HEK293 (cell line): ENCODE measurements at regions not wholly inside any gene's neighbourhood (a gene's known extent, or its start where the extent isn't known, plus 50 kb on each side); places are given as distances from the start of the nearest gene placed in this dataset.

Source experiments
- CTCF ChIP-seq: fragments of 450-650 bp; formaldehyde crosslinking; IDR thresholded peaks from 2 replicates; pipeline ENCODE4 v1.5.1; 2016; ENCODE audit warnings: missing biosample characterization, missing genetic modification characterization
- PBX3 ChIP-seq: sonication (generic); formaldehyde crosslinking; IDR thresholded peaks from 2 replicates; pipeline ENCODE4 v1.8.1; 2022; ENCODE audit warnings: mild to moderate bottlenecking, moderate library complexity, missing genetic modification reagents
- REST ChIP-seq: fragments of 450-650 bp; formaldehyde crosslinking; IDR thresholded peaks from 2 replicates; pipeline ENCODE4 v1.5.1; 2016; ENCODE audit warnings: missing biosample characterization, missing genetic modification characterization
- YY1 ChIP-seq: fragments of 450-650 bp; formaldehyde crosslinking; IDR thresholded peaks from 2 replicates; pipeline ENCODE4 v1.5.1; 2018; ENCODE audit warnings: missing biosample characterization, missing genetic modification characterization
- ZBTB49 ChIP-seq: fragments of 450-650 bp; formaldehyde crosslinking; IDR thresholded peaks from 2 replicates; pipeline ENCODE4 v1.5.1; 2016; ENCODE audit warnings: missing biosample characterization, missing genetic modification characterization, low read depth
- ZNF274 ChIP-seq, 2 experiments: fragments of 200-500 bp in 1 of 2; fragments of 450-650 bp in 1 of 2; sonication (Bioruptor generic) in 1 of 2; formaldehyde crosslinking in 1 of 2; IDR thresholded peaks; 2 replicates each; pipeline versions ENCODE4 v1.5.1 to v1.6.1; 2014 to 2016; ENCODE audit warnings: borderline replicate concordance in 1 of 2, inconsistent platforms in 1 of 2, low read length in 1 of 2, missing biosample characterization in 1 of 2, missing genetic modification characterization in 1 of 2
- ZNF302 ChIP-seq: fragments of 450-650 bp; formaldehyde crosslinking; IDR thresholded peaks from 2 replicates; pipeline ENCODE4 v1.5.1; 2016; ENCODE audit warnings: missing biosample characterization, missing genetic modification characterization, low read depth
- ZNF362 ChIP-seq: fragments of 450-650 bp; formaldehyde crosslinking; IDR thresholded peaks from 2 replicates; pipeline ENCODE4 v1.5.1; 2016; ENCODE audit warnings: missing biosample characterization, missing genetic modification characterization
- ZNF776 ChIP-seq: fragments of 450-650 bp; formaldehyde crosslinking; IDR thresholded peaks from 2 replicates; pipeline ENCODE4 v1.5.0; 2017; ENCODE audit warnings: missing biosample characterization, missing genetic modification characterization, borderline replicate concordance

- TF ChIP-seq CTCF (tag by site-specific recombination) = no peak
- no peak for TF ChIP-seq REST (tag by site-specific recombination)
- no peak for TF ChIP-seq ZNF274 (IDR thresholded peaks at IDR 0.05; ENCODE audit: low read length)
- no peak for TF ChIP-seq ZNF274 (tag by site-specific recombination; IDR thresholded peaks at IDR 0.05; ENCODE audit: borderline replicate concordance)
- no peak for TF ChIP-seq ZNF776 (tag by site-specific recombination)
- TF ChIP-seq ZBTB49 = no peak
- no peak for TF ChIP-seq ZNF302 (tag by site-specific recombination)
- TF ChIP-seq YY1 = no peak
- TF ChIP-seq ZNF362 (tag by site-specific recombination) = no peak
- no peak for TF ChIP-seq PBX3 (CRISPR knock-in tag)
These were observed 404.0 kb upstream of the KIF2A start for GRCh38 chr5:61901997-61902396.
